ENCODE measurements at regions not wholly inside any gene's neighbourhood (a gene's known extent, or its start where the extent isn't known, plus 50 kb on each side); places are given as distances from the start of the nearest gene placed in this dataset.

DNA sequence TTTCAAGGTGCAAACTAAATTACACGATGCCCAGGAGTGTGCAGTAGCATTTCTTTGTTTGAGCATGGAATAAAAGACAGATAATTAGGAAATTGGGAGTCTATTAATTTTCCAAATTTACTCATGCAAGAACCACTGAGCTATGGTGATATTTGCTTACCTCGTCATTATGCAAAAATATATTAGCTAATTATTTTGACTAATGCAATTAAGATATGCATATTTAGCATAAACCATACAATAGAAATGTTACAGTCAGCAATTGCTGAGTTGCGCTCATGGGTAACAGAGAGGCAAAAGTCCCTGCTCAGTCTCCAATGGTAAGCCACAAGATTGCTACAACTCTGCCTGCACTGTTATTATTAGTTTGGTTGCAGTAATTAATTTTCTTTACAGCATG, 342.0 kb downstream of the TXNL1 start:
- Histone ChIP-seq H3K9me3 (no peaks in the 10 kb centered on the region), H3K36me3 (no peaks in the 10 kb centered on the region), H3K4me3 (no peak overlapping the region), H3K27ac (no peak overlapping the region), H3K27me3 (no peaks in the 10 kb centered on the region), H3K4me1 (peaks cover 0 to 2% of the 10 kb centered on the region in 2 donors)
- in situ Hi-C loops (cut with MboI; ENCODE audit: low sequenced_read_pairs in 4 of 4), result loop anchor here in 1 of 4 donors (10.0 kb wide), 1 partner anchor 58 kb away; no protein-coding TSS in a partner anchor
- TF ChIP-seq POLR2A (IDR thresholded peaks at IDR 0.05), result no peak
- TF ChIP-seq, protein P1, sequence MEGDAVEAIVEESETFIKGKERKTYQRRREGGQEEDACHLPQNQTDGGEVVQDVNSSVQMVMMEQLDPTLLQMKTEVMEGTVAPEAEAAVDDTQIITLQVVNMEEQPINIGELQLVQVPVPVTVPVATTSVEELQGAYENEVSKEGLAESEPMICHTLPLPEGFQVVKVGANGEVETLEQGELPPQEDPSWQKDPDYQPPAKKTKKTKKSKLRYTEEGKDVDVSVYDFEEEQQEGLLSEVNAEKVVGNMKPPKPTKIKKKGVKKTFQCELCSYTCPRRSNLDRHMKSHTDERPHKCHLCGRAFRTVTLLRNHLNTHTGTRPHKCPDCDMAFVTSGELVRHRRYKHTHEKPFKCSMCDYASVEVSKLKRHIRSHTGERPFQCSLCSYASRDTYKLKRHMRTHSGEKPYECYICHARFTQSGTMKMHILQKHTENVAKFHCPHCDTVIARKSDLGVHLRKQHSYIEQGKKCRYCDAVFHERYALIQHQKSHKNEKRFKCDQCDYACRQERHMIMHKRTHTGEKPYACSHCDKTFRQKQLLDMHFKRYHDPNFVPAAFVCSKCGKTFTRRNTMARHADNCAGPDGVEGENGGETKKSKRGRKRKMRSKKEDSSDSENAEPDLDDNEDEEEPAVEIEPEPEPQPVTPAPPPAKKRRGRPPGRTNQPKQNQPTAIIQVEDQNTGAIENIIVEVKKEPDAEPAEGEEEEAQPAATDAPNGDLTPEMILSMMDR (IDR thresholded peaks at IDR 0.05 in 4 of 5, conservative IDR thresholded peaks at IDR 0.05 in 1 of 5), result no peak
- intact Hi-C loops (cut with DNase I; ENCODE audit: low total_unique reads), result no loop called here
- DNase-seq (no peak), ATAC-seq (no peak)

DNA sequence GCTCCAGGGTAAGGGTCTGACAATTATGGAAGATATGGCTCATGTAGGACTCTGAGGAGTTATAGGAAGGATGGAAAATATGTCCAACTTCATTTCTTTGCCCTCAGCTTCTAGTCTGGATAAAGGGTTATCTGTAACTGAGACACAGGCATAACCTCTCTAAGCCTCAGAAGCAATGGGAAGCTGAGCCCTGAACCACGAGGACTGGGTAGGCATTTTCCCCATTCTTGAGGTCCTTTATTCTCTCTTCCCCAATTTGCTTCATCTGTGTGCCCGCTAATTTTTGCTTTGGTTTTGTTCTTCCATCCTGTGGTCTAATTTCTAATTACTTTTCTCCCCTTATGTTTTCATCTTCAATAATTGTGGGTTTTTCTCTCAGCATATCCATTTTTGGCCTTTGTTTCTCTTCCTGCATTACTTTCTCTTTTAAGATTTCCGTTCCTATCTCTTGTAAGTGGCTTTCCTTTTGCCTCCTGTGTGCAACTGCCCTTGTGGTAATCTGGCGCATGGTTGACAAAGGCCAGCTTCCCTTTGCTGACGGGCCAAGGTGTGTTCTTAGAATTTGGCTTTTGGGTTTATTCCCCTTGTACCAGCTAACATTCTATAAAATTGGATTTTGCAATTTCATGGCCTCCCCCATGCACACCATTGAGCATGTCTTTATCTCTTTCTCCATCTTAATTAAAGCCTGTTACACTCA, 343.8 kb downstream of the TXNL1 start:
- no peak overlapping the region for H3K4me3 ChIP-seq
- H3K36me3 ChIP-seq, result no peaks in the 10 kb centered on the region
- TF ChIP-seq, protein P1 (IDR thresholded peaks at IDR 0.05 in 4 of 5, conservative IDR thresholded peaks at IDR 0.05 in 1 of 5), result no peak
- no peak for TF ChIP-seq POLR2A (IDR thresholded peaks at IDR 0.05)
- no peaks in the 10 kb centered on the region for H3K27me3 ChIP-seq
- H3K4me1 ChIP-seq, result peaks cover 0 to 9% of the 10 kb centered on the region in 2 donors
- DNase-seq, result no peak
- in situ Hi-C loops (cut with MboI; ENCODE audit: low sequenced_read_pairs in 4 of 4), result loop anchor here in 1 of 4 donors (10.0 kb wide), 1 partner anchor 60 kb away; no protein-coding TSS in a partner anchor
- no peak overlapping the region for H3K27ac ChIP-seq
- intact Hi-C loops (cut with DNase I; ENCODE audit: low total_unique reads), result no loop called here
- ATAC-seq, result no peak
- H3K9me3 ChIP-seq, result no peaks in the 10 kb centered on the region

DNA sequence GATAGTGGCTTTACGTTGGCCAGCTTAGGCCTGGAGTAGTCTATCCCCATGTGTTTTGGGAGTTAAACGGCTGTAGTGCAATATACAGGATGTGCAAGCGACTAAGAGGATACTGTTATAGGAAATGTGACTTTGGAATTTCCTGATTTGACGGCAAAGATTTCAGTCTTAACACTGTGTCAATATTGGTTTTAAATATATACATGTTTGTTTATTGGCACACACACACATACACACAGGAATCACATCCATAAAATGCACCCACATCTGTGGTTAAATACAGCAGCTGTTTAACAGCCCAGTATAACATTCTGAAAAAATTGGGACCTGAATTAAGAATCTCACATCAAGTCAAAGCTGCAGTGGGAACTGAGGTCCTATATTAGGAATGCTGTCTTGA, 347.1 kb downstream of the TXNL1 start:
- no peaks in the 10 kb centered on the region for H3K27me3 ChIP-seq
- TF ChIP-seq, protein P1 (IDR thresholded peaks at IDR 0.05 in 4 of 5, conservative IDR thresholded peaks at IDR 0.05 in 1 of 5), result no peak
- TF ChIP-seq POLR2A (IDR thresholded peaks at IDR 0.05), result no peak
- no peaks in the 10 kb centered on the region for H3K36me3 ChIP-seq
- no peak for ATAC-seq
- H3K9me3 ChIP-seq, result no peaks in the 10 kb centered on the region
- peaks cover 0 to 9% of the 10 kb centered on the region in 2 donors for H3K4me1 ChIP-seq
- no peak for DNase-seq
- in situ Hi-C loops (cut with MboI; ENCODE audit: low sequenced_read_pairs in 4 of 4) (loop anchor here in 1 of 4 donors (10.0 kb wide), 1 partner anchor 64 kb away; no protein-coding TSS in a partner anchor), intact Hi-C loops (cut with DNase I; ENCODE audit: low total_unique reads) (no loop called here)
- no peak overlapping the region for H3K4me3 ChIP-seq
- H3K27ac ChIP-seq, result no peak overlapping the region

DNA sequence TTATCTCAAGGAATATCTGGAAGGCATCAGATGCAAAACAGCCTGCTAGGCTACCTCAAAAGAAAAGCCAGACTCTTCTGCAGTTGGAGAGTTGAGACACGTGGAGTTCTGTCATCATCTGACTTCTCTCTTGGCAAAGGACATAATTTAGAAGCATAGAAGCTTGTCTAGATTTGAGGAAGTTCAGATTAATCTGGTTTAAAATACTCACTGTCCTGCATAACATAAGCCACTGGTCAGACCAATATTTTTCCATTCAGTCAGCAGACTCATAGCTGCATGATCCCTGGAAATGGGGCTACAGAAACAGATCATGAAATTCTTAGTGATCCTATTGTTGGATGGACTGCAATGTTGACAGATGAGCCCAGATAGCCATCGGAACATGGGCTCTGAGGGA, 349.0 kb downstream of the TXNL1 start:
- intact Hi-C loops (cut with DNase I; ENCODE audit: low total_unique reads), result no loop called here
- no peaks in the 10 kb centered on the region for H3K27me3 ChIP-seq
- peaks cover 0 to 9% of the 10 kb centered on the region in 2 donors for H3K4me1 ChIP-seq
- TF ChIP-seq, protein P1 (IDR thresholded peaks at IDR 0.05 in 4 of 5, conservative IDR thresholded peaks at IDR 0.05 in 1 of 5), result no peak
- TF ChIP-seq POLR2A (IDR thresholded peaks at IDR 0.05), result no peak
- no peaks in the 10 kb centered on the region for H3K36me3 ChIP-seq
- DNase-seq (no peak), ATAC-seq (peak in 1 of 2 donors; percentile 30)
- H3K4me3 ChIP-seq, result no peak overlapping the region
- H3K27ac ChIP-seq, result no peak overlapping the region
- in situ Hi-C loops (cut with MboI; ENCODE audit: low sequenced_read_pairs in 4 of 4), result no loop called here
- H3K9me3 ChIP-seq, result no peaks in the 10 kb centered on the region

All from gastrocnemius medialis (tissue), 4 donors.